ENCODE measurements at regions not wholly inside any gene's neighbourhood (a gene's known extent, or its start where the extent isn't known, plus 50 kb on each side); places are given as distances from the start of the nearest gene placed in this dataset.

DNA sequence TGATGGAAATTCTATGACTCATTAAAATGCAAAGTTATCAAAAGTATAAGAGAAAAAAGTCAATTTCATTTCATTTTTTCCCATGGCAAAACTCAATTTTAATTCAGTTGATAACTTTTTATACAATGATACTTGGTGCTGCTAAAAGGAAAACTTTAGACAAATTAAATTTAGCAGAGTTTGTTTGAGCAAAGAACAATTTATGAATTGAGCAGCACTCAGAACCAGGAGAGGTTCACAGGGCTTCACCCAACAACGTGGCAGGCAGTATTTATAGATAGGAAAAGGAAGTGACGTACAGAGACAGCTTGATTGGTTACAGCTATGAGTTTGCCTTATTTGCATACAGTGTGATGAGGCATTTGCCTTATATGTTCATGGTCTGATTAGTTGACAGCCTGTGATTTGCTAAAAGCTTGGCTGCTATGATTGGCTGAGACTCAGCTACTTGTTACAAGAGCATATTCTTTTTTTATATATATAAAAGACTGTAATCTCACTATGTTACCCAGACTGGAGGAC, 157.2 kb upstream of the CELF2 start:
- 64% methylated on average over 2 of the region's 2 CpGs for WGBS
- no peaks in the 10 kb centered on the region for H3K4me1 ChIP-seq (ENCODE audit: control insufficient read depth in 2 of 2, insufficient read depth in 2 of 2, low read length in 2 of 2)
- DNase-seq (ENCODE audit: low read depth in 6 of 9, low spot score in 9 of 9), result no peak
- no peaks in the 10 kb centered on the region for H3K36me3 ChIP-seq (ENCODE audit: control insufficient read depth in 2 of 2, insufficient read depth in 2 of 2, low read length in 1 of 2)
- no peak overlapping the region for H3K4me3 ChIP-seq (ENCODE audit: low read length in 2 of 2)
- H3K27ac ChIP-seq (ENCODE audit: low read depth in 1 of 2, low read length in 1 of 2), result no peak overlapping the region
- no peaks in the 10 kb centered on the region for H3K27me3 ChIP-seq (ENCODE audit: control insufficient read depth in 2 of 2, insufficient read depth in 1 of 2, low read length in 1 of 2)
- H3K9me3 ChIP-seq (ENCODE audit: control insufficient read depth in 2 of 2, insufficient read depth in 1 of 2, low read length in 1 of 2), result no peaks in the 10 kb centered on the region

GRCh38 chr10:10865303-10865702, 152.4 kb upstream of the CELF2 start:
- no peaks in the 10 kb centered on the region for H3K4me1 ChIP-seq (ENCODE audit: control insufficient read depth in 2 of 2, insufficient read depth in 2 of 2, low read length in 2 of 2)
- no peak for DNase-seq (ENCODE audit: low read depth in 6 of 9, low spot score in 9 of 9)
- H3K36me3 ChIP-seq (ENCODE audit: control insufficient read depth in 2 of 2, insufficient read depth in 2 of 2, low read length in 1 of 2), result no peaks in the 10 kb centered on the region
- H3K27ac ChIP-seq (ENCODE audit: low read depth in 1 of 2, low read length in 1 of 2), result no peak overlapping the region
- H3K27me3 ChIP-seq (ENCODE audit: control insufficient read depth in 2 of 2, insufficient read depth in 1 of 2, low read length in 1 of 2), result no peaks in the 10 kb centered on the region
- no peaks in the 10 kb centered on the region for H3K9me3 ChIP-seq (ENCODE audit: control insufficient read depth in 2 of 2, insufficient read depth in 1 of 2, low read length in 1 of 2)
- H3K4me3 ChIP-seq (ENCODE audit: low read length in 2 of 2), result no peak overlapping the region
- 95% methylated on average over 3 of the region's 3 CpGs for WGBS

DNA sequence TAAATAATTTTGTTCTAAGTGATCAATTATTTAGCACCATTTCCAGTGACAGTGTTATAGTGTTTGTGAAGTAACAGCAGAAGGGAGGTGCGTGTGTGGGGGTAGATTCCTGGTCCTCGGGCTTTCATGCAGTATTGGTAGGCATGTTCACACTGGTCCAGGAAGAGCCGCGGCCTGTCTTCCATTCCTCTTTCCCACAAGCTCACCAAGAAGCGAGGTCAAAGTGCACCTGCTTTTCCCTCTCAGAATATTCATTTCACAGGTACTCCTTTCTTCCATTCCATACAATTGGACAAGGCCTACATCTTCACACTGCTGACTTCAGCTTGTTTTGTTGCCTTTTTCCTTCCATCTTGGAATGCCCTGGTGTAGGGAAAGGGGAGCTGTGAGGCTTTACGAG, 151.8 kb upstream of the CELF2 start:
- H3K4me3 ChIP-seq (ENCODE audit: low read length in 2 of 2), result no peak overlapping the region
- H3K9me3 ChIP-seq (ENCODE audit: control insufficient read depth in 2 of 2, insufficient read depth in 1 of 2, low read length in 1 of 2), result no peaks in the 10 kb centered on the region
- no peak for DNase-seq (ENCODE audit: low read depth in 6 of 9, low spot score in 9 of 9)
- H3K4me1 ChIP-seq (ENCODE audit: control insufficient read depth in 2 of 2, insufficient read depth in 2 of 2, low read length in 2 of 2), result no peaks in the 10 kb centered on the region
- no peaks in the 10 kb centered on the region for H3K36me3 ChIP-seq (ENCODE audit: control insufficient read depth in 2 of 2, insufficient read depth in 2 of 2, low read length in 1 of 2)
- 96% methylated on average over 6 of the region's 6 CpGs for WGBS
- H3K27ac ChIP-seq (ENCODE audit: low read depth in 1 of 2, low read length in 1 of 2), result no peak overlapping the region
- peaks cover 0 to 2% of the 10 kb centered on the region in 2 donors for H3K27me3 ChIP-seq (ENCODE audit: control insufficient read depth in 2 of 2, insufficient read depth in 1 of 2, low read length in 1 of 2)

- H3K36me3 ChIP-seq (ENCODE audit: control insufficient read depth in 2 of 2, insufficient read depth in 2 of 2, low read length in 1 of 2), result no peaks in the 10 kb centered on the region
Measured at GRCh38 chr10:10869592-10869991, 148.1 kb upstream of the CELF2 start.

DNA sequence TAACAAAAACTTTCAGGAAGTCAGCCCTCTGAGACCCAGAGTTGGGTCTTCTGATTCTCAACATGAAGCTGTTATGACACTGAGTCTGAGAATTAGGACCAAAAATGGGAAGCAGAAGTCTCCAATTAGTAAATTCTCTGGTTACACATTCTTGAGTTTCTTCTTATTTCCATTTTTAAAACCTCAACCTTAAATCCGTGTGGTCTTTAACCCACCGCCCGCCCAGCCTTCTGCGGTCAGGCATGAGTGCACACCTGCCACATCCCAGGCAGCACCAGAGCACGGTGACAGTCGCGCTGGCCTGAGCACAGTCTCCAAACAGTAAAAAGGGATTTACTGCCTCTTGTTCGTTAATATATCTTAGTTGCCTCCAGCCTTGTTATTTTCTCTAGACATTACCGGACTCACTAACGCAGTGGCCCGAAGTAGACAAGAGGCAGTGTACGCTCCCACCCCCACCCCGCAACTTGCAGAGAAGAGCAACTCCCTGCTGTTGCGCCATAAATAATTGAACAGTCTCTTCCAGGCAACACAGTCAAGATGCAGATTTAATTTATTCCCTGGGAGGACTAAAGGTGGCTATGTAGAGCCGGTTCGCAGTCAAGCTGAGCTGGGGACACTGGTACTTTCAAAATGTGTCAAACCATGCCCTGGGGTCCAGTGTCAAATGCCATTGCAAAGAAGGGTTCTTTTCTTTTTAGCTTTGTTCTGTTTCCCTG, 147.0 kb upstream of the CELF2 start:
- H3K4me1 ChIP-seq (ENCODE audit: control insufficient read depth in 2 of 2, insufficient read depth in 2 of 2, low read length in 2 of 2), result no peaks in the 10 kb centered on the region
- WGBS, result 88% methylated on average over 16 of the region's 16 CpGs
- no peaks in the 10 kb centered on the region for H3K36me3 ChIP-seq (ENCODE audit: control insufficient read depth in 2 of 2, insufficient read depth in 2 of 2, low read length in 1 of 2)
- H3K4me3 ChIP-seq (ENCODE audit: low read length in 2 of 2), result no peak overlapping the region
- no peak overlapping the region for H3K27ac ChIP-seq (ENCODE audit: low read depth in 1 of 2, low read length in 1 of 2)
- no peak for DNase-seq (ENCODE audit: low read depth in 6 of 9, low spot score in 9 of 9)
- H3K9me3 ChIP-seq (ENCODE audit: control insufficient read depth in 2 of 2, insufficient read depth in 1 of 2, low read length in 1 of 2), result no peaks in the 10 kb centered on the region
- H3K27me3 ChIP-seq (ENCODE audit: control insufficient read depth in 2 of 2, insufficient read depth in 1 of 2, low read length in 1 of 2), result peaks cover 0 to 13% of the 10 kb centered on the region in 2 donors

More at GRCh38 chr10:10869592-10869991, 148.1 kb upstream of the CELF2 start:
- H3K9me3 ChIP-seq (ENCODE audit: control insufficient read depth in 2 of 2, insufficient read depth in 1 of 2, low read length in 1 of 2), result no peaks in the 10 kb centered on the region
- H3K27ac ChIP-seq (ENCODE audit: low read depth in 1 of 2, low read length in 1 of 2), result no peak overlapping the region
- no peak overlapping the region for H3K4me3 ChIP-seq (ENCODE audit: low read length in 2 of 2)
- DNase-seq (ENCODE audit: low read depth in 6 of 9, low spot score in 9 of 9), result no peak
- peaks cover 0 to 13% of the 10 kb centered on the region in 2 donors for H3K27me3 ChIP-seq (ENCODE audit: control insufficient read depth in 2 of 2, insufficient read depth in 1 of 2, low read length in 1 of 2)
- 95% methylated on average over 4 of the region's 4 CpGs for WGBS
- H3K4me1 ChIP-seq (ENCODE audit: control insufficient read depth in 2 of 2, insufficient read depth in 2 of 2, low read length in 2 of 2), result no peaks in the 10 kb centered on the region

- no peak for DNase-seq (ENCODE audit: low read depth in 6 of 9, low spot score in 9 of 9)
- Histone ChIP-seq H3K9me3 (ENCODE audit: control insufficient read depth in 2 of 2, insufficient read depth in 1 of 2, low read length in 1 of 2) (no peaks in the 10 kb centered on the region), H3K27ac (ENCODE audit: low read depth in 1 of 2, low read length in 1 of 2) (no peak overlapping the region), H3K4me3 (ENCODE audit: low read length in 2 of 2) (no peak overlapping the region), H3K27me3 (ENCODE audit: control insufficient read depth in 2 of 2, insufficient read depth in 1 of 2, low read length in 1 of 2) (peaks cover 0 to 13% of the 10 kb centered on the region in 2 donors), H3K4me1 (ENCODE audit: control insufficient read depth in 2 of 2, insufficient read depth in 2 of 2, low read length in 2 of 2) (no peaks in the 10 kb centered on the region), H3K36me3 (ENCODE audit: control insufficient read depth in 2 of 2, insufficient read depth in 2 of 2, low read length in 1 of 2) (no peaks in the 10 kb centered on the region)
- WGBS, result 92% methylated on average over 7 of the region's 7 CpGs
Measured at GRCh38 chr10:10871352-10871751, 146.3 kb upstream of the CELF2 start.

- WGBS, result 67% methylated on average over 6 of the region's 6 CpGs
- Histone ChIP-seq H3K36me3 (ENCODE audit: control insufficient read depth in 2 of 2, insufficient read depth in 2 of 2, low read length in 1 of 2) (no peaks in the 10 kb centered on the region), H3K9me3 (ENCODE audit: control insufficient read depth in 2 of 2, insufficient read depth in 1 of 2, low read length in 1 of 2) (no peaks in the 10 kb centered on the region), H3K4me3 (ENCODE audit: low read length in 2 of 2) (no peak overlapping the region), H3K4me1 (ENCODE audit: control insufficient read depth in 2 of 2, insufficient read depth in 2 of 2, low read length in 2 of 2) (no peaks in the 10 kb centered on the region), H3K27ac (ENCODE audit: low read depth in 1 of 2, low read length in 1 of 2) (no peak overlapping the region), H3K27me3 (ENCODE audit: control insufficient read depth in 2 of 2, insufficient read depth in 1 of 2, low read length in 1 of 2) (peaks cover 0 to 13% of the 10 kb centered on the region in 2 donors)
- DNase-seq (ENCODE audit: low read depth in 6 of 9, low spot score in 9 of 9), result no peak
Measured at GRCh38 chr10:10872035-10872673, 145.5 kb upstream of the CELF2 start.

- peaks cover 0 to 13% of the 10 kb centered on the region in 2 donors for H3K27me3 ChIP-seq (ENCODE audit: control insufficient read depth in 2 of 2, insufficient read depth in 1 of 2, low read length in 1 of 2)
- no peak overlapping the region for H3K4me3 ChIP-seq (ENCODE audit: low read length in 2 of 2)
- 93% methylated on average over 2 of the region's 2 CpGs for WGBS
- DNase-seq (ENCODE audit: low read depth in 6 of 9, low spot score in 9 of 9), result no peak
- H3K27ac ChIP-seq (ENCODE audit: low read depth in 1 of 2, low read length in 1 of 2), result no peak overlapping the region
- no peaks in the 10 kb centered on the region for H3K9me3 ChIP-seq (ENCODE audit: control insufficient read depth in 2 of 2, insufficient read depth in 1 of 2, low read length in 1 of 2)
- no peaks in the 10 kb centered on the region for H3K4me1 ChIP-seq (ENCODE audit: control insufficient read depth in 2 of 2, insufficient read depth in 2 of 2, low read length in 2 of 2)
- H3K36me3 ChIP-seq (ENCODE audit: control insufficient read depth in 2 of 2, insufficient read depth in 2 of 2, low read length in 1 of 2), result no peaks in the 10 kb centered on the region
Measured at GRCh38 chr10:10872764-10873163, 144.9 kb upstream of the CELF2 start.

- Histone ChIP-seq H3K4me3 (ENCODE audit: low read length in 2 of 2) (no peak overlapping the region), H3K27ac (ENCODE audit: low read depth in 1 of 2, low read length in 1 of 2) (no peak overlapping the region), H3K4me1 (ENCODE audit: control insufficient read depth in 2 of 2, insufficient read depth in 2 of 2, low read length in 2 of 2) (no peaks in the 10 kb centered on the region), H3K36me3 (ENCODE audit: control insufficient read depth in 2 of 2, insufficient read depth in 2 of 2, low read length in 1 of 2) (no peaks in the 10 kb centered on the region), H3K9me3 (ENCODE audit: control insufficient read depth in 2 of 2, insufficient read depth in 1 of 2, low read length in 1 of 2) (no peaks in the 10 kb centered on the region), H3K27me3 (ENCODE audit: control insufficient read depth in 2 of 2, insufficient read depth in 1 of 2, low read length in 1 of 2) (peaks cover 0 to 13% of the 10 kb centered on the region in 2 donors)
- 97% methylated on average over 4 of the region's 4 CpGs for WGBS
- no peak for DNase-seq (ENCODE audit: low read depth in 6 of 9, low spot score in 9 of 9)
Measured at GRCh38 chr10:10873289-10873688, 144.4 kb upstream of the CELF2 start.
